Nephron (organoid): ENCODE measurements at regions not wholly inside any gene's neighbourhood (a gene's known extent, or its start where the extent isn't known, plus 50 kb on each side); places are given as distances from the start of the nearest gene placed in this dataset.

Source experiments
- H3K27ac Mint-ChIP-seq, 3 experiments: 2 replicates each; pipeline ENCODE4 v1.8.0; 2020; ENCODE audit warnings: mixed read lengths in 3 of 3, mild to moderate bottlenecking in 2 of 3, moderate library complexity in 1 of 3
- H3K27me3 Mint-ChIP-seq: 2 replicates; pipeline ENCODE4 v1.8.0; 2021; ENCODE audit warnings: low read depth, mild to moderate bottlenecking, moderate library complexity, mixed read lengths
- H3K36me3 Mint-ChIP-seq: 2 replicates; pipeline ENCODE4 v1.8.0; 2020; ENCODE audit warnings: low read depth, mixed read lengths
- H3K4me1 Mint-ChIP-seq: 2 replicates; pipeline ENCODE4 v1.8.0; 2020; ENCODE audit warnings: mixed read lengths
- H3K4me3 Mint-ChIP-seq, 3 experiments: 2 replicates each; pipeline ENCODE4 v1.8.0; 2020; ENCODE audit warnings: mild to moderate bottlenecking in 3 of 3, mixed read lengths in 3 of 3, moderate library complexity in 2 of 3
- H3K9me3 Mint-ChIP-seq: 2 replicates; pipeline ENCODE4 v1.8.0; 2020; ENCODE audit warnings: mixed read lengths
- CTCF ChIP-seq, 3 experiments: fragments of 200-600 bp; sonication (generic); IDR thresholded peaks; one replicate each; pipeline ENCODE4 v1.5.0; 2021; ENCODE audit warnings: antibody characterized with exemption in 3 of 3; ENCODE audit not compliant: unreplicated experiment in 3 of 3

GRCh38 chr5:8767746-8768145, 778.1 kb downstream of the SEMA5A start:
- TF ChIP-seq CTCF (IDR thresholded peaks at IDR 0.05; ENCODE audit: unreplicated experiment in 3 of 3) = no peak
- H3K4me1 Mint-ChIP-seq = no peaks in the 10 kb centered on the region
- no peak overlapping the region for H3K27ac Mint-ChIP-seq
- no peaks in the 10 kb centered on the region for H3K27me3 Mint-ChIP-seq
- no peaks in the 10 kb centered on the region for H3K36me3 Mint-ChIP-seq
- peaks cover 2% of the 10 kb centered on the region for H3K9me3 Mint-ChIP-seq
- H3K4me3 Mint-ChIP-seq = no peak overlapping the region

- Mint-ChIP-seq H3K9me3 (no peaks in the 10 kb centered on the region), H3K4me3 (no peak overlapping the region), H3K27ac (no peak overlapping the region), H3K27me3 (no peaks in the 10 kb centered on the region), H3K36me3 (no peaks in the 10 kb centered on the region), H3K4me1 (no peaks in the 10 kb centered on the region)
- TF ChIP-seq CTCF (IDR thresholded peaks at IDR 0.05; ENCODE audit: unreplicated experiment in 3 of 3) = no peak
These were observed 776.2 kb downstream of the SEMA5A start for GRCh38 chr5:8769631-8770030.

- H3K4me1 Mint-ChIP-seq = no peaks in the 10 kb centered on the region
- no peak for TF ChIP-seq CTCF (IDR thresholded peaks at IDR 0.05; ENCODE audit: unreplicated experiment in 3 of 3)
- no peaks in the 10 kb centered on the region for H3K27me3 Mint-ChIP-seq
- no peak overlapping the region for H3K4me3 Mint-ChIP-seq
- H3K36me3 Mint-ChIP-seq = no peaks in the 10 kb centered on the region
- H3K27ac Mint-ChIP-seq = no peak overlapping the region
- H3K9me3 Mint-ChIP-seq = no peaks in the 10 kb centered on the region
These were observed 775.4 kb downstream of the SEMA5A start for GRCh38 chr5:8770431-8770830.

GRCh38 chr5:8773046-8773615, 772.7 kb downstream of the SEMA5A start:
- no peaks in the 10 kb centered on the region for H3K36me3 Mint-ChIP-seq
- no peak overlapping the region for H3K27ac Mint-ChIP-seq
- H3K4me3 Mint-ChIP-seq = no peak overlapping the region
- no peak for TF ChIP-seq CTCF (IDR thresholded peaks at IDR 0.05; ENCODE audit: unreplicated experiment in 3 of 3)
- H3K4me1 Mint-ChIP-seq = no peaks in the 10 kb centered on the region
- H3K27me3 Mint-ChIP-seq = peaks cover 3% of the 10 kb centered on the region
- H3K9me3 Mint-ChIP-seq = no peaks in the 10 kb centered on the region

GRCh38 chr5:8784692-8785091, 761.2 kb downstream of the SEMA5A start:
- Mint-ChIP-seq H3K9me3 (no peaks in the 10 kb centered on the region), H3K4me1 (no peaks in the 10 kb centered on the region), H3K4me3 (no peak overlapping the region), H3K27me3 (no peaks in the 10 kb centered on the region), H3K27ac (no peak overlapping the region), H3K36me3 (no peaks in the 10 kb centered on the region)
- no peak for TF ChIP-seq CTCF (IDR thresholded peaks at IDR 0.05; ENCODE audit: unreplicated experiment in 3 of 3)

- no peaks in the 10 kb centered on the region for H3K4me1 Mint-ChIP-seq
- no peak overlapping the region for H3K27ac Mint-ChIP-seq
- no peak overlapping the region for H3K4me3 Mint-ChIP-seq
- H3K27me3 Mint-ChIP-seq = no peaks in the 10 kb centered on the region
- H3K36me3 Mint-ChIP-seq = no peaks in the 10 kb centered on the region
- H3K9me3 Mint-ChIP-seq = no peaks in the 10 kb centered on the region
- TF ChIP-seq CTCF (IDR thresholded peaks at IDR 0.05; ENCODE audit: unreplicated experiment in 3 of 3) = no peak
These were observed 757.6 kb downstream of the SEMA5A start for GRCh38 chr5:8788246-8788645.
